OCI-LY1 (cell line): ENCODE measurements at regions not wholly inside any gene's neighbourhood (a gene's known extent, or its start where the extent isn't known, plus 50 kb on each side); places are given as distances from the start of the nearest gene placed in this dataset.

Experiments used
- H2AFZ ChIP-seq: fragments of 200-600 bp; sonication (generic), shearing (Covaris generic); 2 replicates; pipeline ENCODE4 v1.6.0; 2014; ENCODE audit warnings: antibody characterized with exemption, mild to moderate bottlenecking, low read length
- H3F3A ChIP-seq: fragments of 200-600 bp; sonication (generic), shearing (Covaris generic); 2 replicates; pipeline ENCODE4 v1.6.0; 2014; ENCODE audit warnings: mild to moderate bottlenecking, antibody characterized with exemption, low read length, moderate library complexity; ENCODE audit not compliant: insufficient read depth
- H3K27ac ChIP-seq: fragments of 200-600 bp; sonication (generic); 2 replicates; pipeline ENCODE4 v1.5.1; 2014; ENCODE audit warnings: low read length, mixed run types, mild to moderate bottlenecking, low read depth; ENCODE audit not compliant: poor library complexity, severe bottlenecking
- H3K27me3 ChIP-seq: fragments of 200-600 bp; sonication (generic); 2 replicates; pipeline ENCODE4 v1.6.0; 2014; ENCODE audit warnings: antibody characterized with exemption, mild to moderate bottlenecking, low read length, moderate library complexity; ENCODE audit not compliant: insufficient read depth
- H3K36me3 ChIP-seq: fragments of 200-600 bp; sonication (generic); 2 replicates; pipeline ENCODE4 v1.6.1; 2014; ENCODE audit warnings: mild to moderate bottlenecking, antibody characterized with exemption, low read length, moderate library complexity, mixed read lengths; ENCODE audit not compliant: insufficient read depth
- H3K4me1 ChIP-seq: fragments of 200-600 bp; sonication (generic); 2 replicates; pipeline ENCODE4 v1.5.1; 2014; ENCODE audit warnings: mild to moderate bottlenecking, low read length, moderate library complexity; ENCODE audit not compliant: insufficient read depth, severe bottlenecking
- H3K4me2 ChIP-seq: fragments of 200-600 bp; sonication (generic), shearing (Covaris generic); 2 replicates; pipeline ENCODE4 v1.6.1; 2014; ENCODE audit warnings: low read length
- H3K4me3 ChIP-seq: fragments of 200-600 bp; sonication (generic); 2 replicates; pipeline ENCODE4 v1.5.1; 2014; ENCODE audit warnings: low read length, low read depth, mild to moderate bottlenecking, mixed read lengths; ENCODE audit not compliant: poor library complexity, severe bottlenecking
- H3K79me2 ChIP-seq: fragments of 200-600 bp; shearing (Covaris generic); 2 replicates; pipeline ENCODE4 v1.6.1; 2016; ENCODE audit warnings: mixed run types, low read length, mixed read lengths; ENCODE audit not compliant: insufficient read depth
- H3K9ac ChIP-seq: fragments of 200-600 bp; sonication (generic), shearing (Covaris generic); 2 replicates; pipeline ENCODE4 v1.6.1; 2014; ENCODE audit warnings: mild to moderate bottlenecking, low read length, mixed read lengths
- H3K9me2 ChIP-seq: fragments of 200-600 bp; sonication (generic), shearing (Covaris generic); 2 replicates; pipeline ENCODE4 v1.6.1; 2014; ENCODE audit warnings: low read depth, mild to moderate bottlenecking, low read length, mixed read lengths
- H3K9me3 ChIP-seq: fragments of 200-600 bp; shearing (Covaris generic); 2 replicates; pipeline ENCODE4 v1.6.1; 2014; ENCODE audit warnings: low read length, mixed read lengths
- H4K20me1 ChIP-seq: fragments of 200-600 bp; sonication (generic), shearing (Covaris generic); 2 replicates; pipeline ENCODE4 v1.6.0; 2016; ENCODE audit warnings: mild to moderate bottlenecking, low read length; ENCODE audit not compliant: insufficient read depth
- CTCF ChIP-seq: fragments of 200-600 bp; sonication (generic), shearing (Covaris generic); IDR thresholded peaks from 2 replicates; pipeline ENCODE4 v1.5.1; 2017; ENCODE audit warnings: mild to moderate bottlenecking, antibody characterized with exemption, low read length, moderate library complexity, mixed read lengths
- EZH2 ChIP-seq: fragments of 200-600 bp; sonication (generic), shearing (Covaris generic); IDR thresholded peaks from 2 replicates; pipeline ENCODE4 v1.8.0; 2017; ENCODE audit warnings: borderline replicate concordance, mixed run types, mild to moderate bottlenecking, antibody characterized with exemption, low read length, moderate library complexity, mixed read lengths

- Histone ChIP-seq H3K27ac (no peak overlapping the region), H3K9ac (no peak overlapping the region), H3K4me1 (no peaks in the 10 kb centered on the region), H3K4me2 (no peak overlapping the region), H3K79me2 (no peaks in the 10 kb centered on the region), H3K9me3 (no peaks in the 10 kb centered on the region), H3K36me3 (no peaks in the 10 kb centered on the region; the same call in 1 of the 2 replicates), H3F3A (no peaks in the 10 kb centered on the region), H3K4me3 (no peak overlapping the region), H4K20me1 (no peaks in the 10 kb centered on the region), H2AFZ (no peak overlapping the region), H3K27me3 (no peaks in the 10 kb centered on the region; the same call in 1 of the 2 replicates), H3K9me2 (no peaks in the 10 kb centered on the region)
- TF ChIP-seq EZH2 (no peak), CTCF (no peak)
Measured at GRCh38 chr1:230578616-230579015, 63.7 kb upstream of the COG2 start.

GRCh38 chr1:230577537-230577936 lies 64.7 kb upstream of the COG2 start:
- H2AFZ ChIP-seq: no peak overlapping the region
- no peaks in the 10 kb centered on the region; the same call in 1 of the 2 replicates for H3K27me3 ChIP-seq
- H3K79me2 ChIP-seq: no peaks in the 10 kb centered on the region
- H3K36me3 ChIP-seq: no peaks in the 10 kb centered on the region; the same call in 1 of the 2 replicates
- H3K9me2 ChIP-seq: no peaks in the 10 kb centered on the region
- no peaks in the 10 kb centered on the region for H4K20me1 ChIP-seq
- H3F3A ChIP-seq: no peaks in the 10 kb centered on the region
- no peak overlapping the region for H3K9ac ChIP-seq
- H3K4me1 ChIP-seq: no peaks in the 10 kb centered on the region
- H3K4me3 ChIP-seq: no peak overlapping the region
- H3K9me3 ChIP-seq: no peaks in the 10 kb centered on the region
- no peak overlapping the region for H3K4me2 ChIP-seq
- no peak for TF ChIP-seq CTCF
- TF ChIP-seq EZH2: no peak
- H3K27ac ChIP-seq: no peak overlapping the region

DNA sequence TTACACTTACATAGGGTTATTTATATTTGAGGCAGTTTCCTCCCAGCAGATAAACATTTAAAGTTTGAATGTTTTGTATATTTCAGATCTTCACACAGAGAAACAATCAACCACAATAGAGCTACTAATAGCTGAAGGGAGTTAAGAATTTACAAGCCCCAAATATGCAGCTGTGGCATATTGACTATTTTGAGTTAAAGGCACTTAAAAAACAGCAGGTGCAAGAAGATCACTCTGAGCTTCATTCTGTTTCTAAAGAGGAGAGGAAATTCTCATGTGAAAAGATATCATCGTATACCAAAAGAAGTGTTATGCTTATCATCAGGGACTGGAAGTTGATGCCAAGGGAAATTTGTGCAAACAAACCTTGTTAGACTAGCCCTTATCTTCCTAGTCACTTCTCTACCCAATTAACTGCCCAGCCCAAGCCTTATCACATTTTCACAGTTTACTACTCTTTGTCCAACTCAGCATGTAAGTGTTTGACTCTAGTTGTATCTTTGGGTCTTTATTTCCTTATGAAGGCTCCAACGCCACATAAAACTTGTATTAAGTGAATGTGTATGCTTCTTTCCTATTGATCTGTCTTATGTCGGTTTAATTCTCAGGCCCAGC lies 66.3 kb upstream of the COG2 start:
- no peak overlapping the region for H3K4me2 ChIP-seq

More for the DNA sequence above, 66.3 kb upstream of the COG2 start:
- TF ChIP-seq CTCF (no peak), EZH2 (no peak)
- Histone ChIP-seq H2AFZ (no peak overlapping the region), H3K9me2 (no peaks in the 10 kb centered on the region), H3K79me2 (no peaks in the 10 kb centered on the region), H3K27ac (no peak overlapping the region), H3K9me3 (no peaks in the 10 kb centered on the region), H4K20me1 (no peaks in the 10 kb centered on the region), H3K9ac (no peak overlapping the region), H3K27me3 (no peaks in the 10 kb centered on the region), H3K36me3 (no peaks in the 10 kb centered on the region), H3K4me3 (no peak overlapping the region), H3F3A (no peaks in the 10 kb centered on the region), H3K4me1 (no peaks in the 10 kb centered on the region)
